ENCODE measurements at regions not wholly inside any gene's neighbourhood (a gene's known extent, or its start where the extent isn't known, plus 50 kb on each side); places are given as distances from the start of the nearest gene placed in this dataset.

- TF ChIP-seq CTCF (IDR thresholded peaks at IDR 0.05) (no peak), POLR2A (IDR thresholded peaks at IDR 0.05) (no peak)
Measured at GRCh38 chr5:115428676-115429075, 115.9 kb downstream of the FEM1C start.
